IgD-negative memory B cell (primary cell): ENCODE measurements at regions not wholly inside any gene's neighbourhood (a gene's known extent, or its start where the extent isn't known, plus 50 kb on each side); places are given as distances from the start of the nearest gene placed in this dataset.
"Not testable (repeated sequence)": the region's sequence is repeated elsewhere in the genome, so short reads cannot be mapped to it uniquely, and the experiment has no call there.

Experiments used
- H3K27ac Mint-ChIP-seq, 3 donors: one replicate each; pipeline ENCODE4 v1.8.0; 2020 to 2022; ENCODE audit warnings: mild to moderate bottlenecking in 3 of 3, mixed read lengths in 3 of 3, moderate library complexity in 1 of 3
- H3K27me3 Mint-ChIP-seq: one replicate; pipeline ENCODE4 v1.8.0; 2021; ENCODE audit warnings: mixed read lengths
- H3K36me3 Mint-ChIP-seq: one replicate; pipeline ENCODE4 v1.8.0; 2020; ENCODE audit warnings: mild to moderate bottlenecking, mixed read lengths
- H3K4me1 Mint-ChIP-seq, 3 donors: one replicate each; pipeline ENCODE4 v1.8.0; 2020 to 2022; ENCODE audit warnings: mixed read lengths in 3 of 3, mild to moderate bottlenecking in 1 of 3
- H3K4me3 Mint-ChIP-seq, 4 donors: one replicate each; pipeline ENCODE4 v1.8.0; 2020 to 2022; ENCODE audit warnings: mild to moderate bottlenecking in 4 of 4, mixed read lengths in 4 of 4, moderate library complexity in 3 of 4
- H3K9me3 Mint-ChIP-seq, 3 donors: one replicate each; pipeline ENCODE4 v1.8.0; 2020 to 2021; ENCODE audit warnings: mixed read lengths in 3 of 3, mild to moderate bottlenecking in 1 of 3

- Mint-ChIP-seq H3K27me3 (no peaks in the 10 kb centered on the region), H3K36me3 (no peaks in the 10 kb centered on the region), H3K4me3 (no peak overlapping the region), H3K27ac (no peak overlapping the region), H3K9me3 (no peaks in the 10 kb centered on the region), H3K4me1 (no peaks in the 10 kb centered on the region)
Measured at GRCh38 chr12:5305425-5305824, 126.5 kb upstream of the NTF3 start.

GRCh38 chr12:5305886-5306545, 125.9 kb upstream of the NTF3 start:
- H3K4me1 Mint-ChIP-seq: no peaks in the 10 kb centered on the region
- H3K27ac Mint-ChIP-seq: no peak overlapping the region
- no peaks in the 10 kb centered on the region for H3K27me3 Mint-ChIP-seq
- no peak overlapping the region for H3K4me3 Mint-ChIP-seq
- H3K36me3 Mint-ChIP-seq: no peaks in the 10 kb centered on the region
- H3K9me3 Mint-ChIP-seq: no peaks in the 10 kb centered on the region

GRCh38 chr12:5307065-5307464, 124.8 kb upstream of the NTF3 start:
- no peaks in the 10 kb centered on the region for H3K36me3 Mint-ChIP-seq
- H3K27me3 Mint-ChIP-seq: no peaks in the 10 kb centered on the region
- no peaks in the 10 kb centered on the region for H3K4me1 Mint-ChIP-seq
- H3K9me3 Mint-ChIP-seq: no peaks in the 10 kb centered on the region
- H3K4me3 Mint-ChIP-seq: no peak overlapping the region
- H3K27ac Mint-ChIP-seq: no peak overlapping the region

- H3K4me1 Mint-ChIP-seq: no peaks in the 10 kb centered on the region
- H3K27me3 Mint-ChIP-seq: no peaks in the 10 kb centered on the region
- H3K9me3 Mint-ChIP-seq: no peaks in the 10 kb centered on the region
- H3K4me3 Mint-ChIP-seq: no peak overlapping the region
- no peaks in the 10 kb centered on the region for H3K36me3 Mint-ChIP-seq
- no peak overlapping the region for H3K27ac Mint-ChIP-seq
Measured at GRCh38 chr12:5308216-5308615, 123.7 kb upstream of the NTF3 start.

GRCh38 chr12:5308996-5309395, 122.9 kb upstream of the NTF3 start:
- no peak overlapping the region for H3K4me3 Mint-ChIP-seq
- H3K27me3 Mint-ChIP-seq: no peaks in the 10 kb centered on the region
- H3K36me3 Mint-ChIP-seq: no peaks in the 10 kb centered on the region
- H3K4me1 Mint-ChIP-seq: no peaks in the 10 kb centered on the region
- no peak overlapping the region for H3K27ac Mint-ChIP-seq
- no peaks in the 10 kb centered on the region for H3K9me3 Mint-ChIP-seq

GRCh38 chr12:5309654-5310053, 122.3 kb upstream of the NTF3 start:
- no peaks in the 10 kb centered on the region for H3K4me1 Mint-ChIP-seq
- H3K4me3 Mint-ChIP-seq: no peak overlapping the region
- H3K27me3 Mint-ChIP-seq: no peaks in the 10 kb centered on the region
- peaks cover 0 to 6% (median 2%) of the 10 kb centered on the region in 3 donors for H3K9me3 Mint-ChIP-seq
- H3K36me3 Mint-ChIP-seq: no peaks in the 10 kb centered on the region
- no peak overlapping the region for H3K27ac Mint-ChIP-seq

GRCh38 chr12:5310151-5310550, 121.8 kb upstream of the NTF3 start:
- Mint-ChIP-seq H3K4me3 (no peak overlapping the region), H3K27ac (no peak overlapping the region), H3K4me1 (no peaks in the 10 kb centered on the region), H3K9me3 (peaks cover 0 to 8% (median 2%) of the 10 kb centered on the region in 3 donors), H3K36me3 (no peaks in the 10 kb centered on the region), H3K27me3 (no peaks in the 10 kb centered on the region)

GRCh38 chr12:5317556-5317955, 114.4 kb upstream of the NTF3 start:
- no peak overlapping the region for H3K4me3 Mint-ChIP-seq
- H3K36me3 Mint-ChIP-seq: no peaks in the 10 kb centered on the region
- H3K4me1 Mint-ChIP-seq: no peaks in the 10 kb centered on the region
- H3K27ac Mint-ChIP-seq: no peak overlapping the region
- H3K9me3 Mint-ChIP-seq: peaks cover 4 to 13% (median 7%) of the 10 kb centered on the region in 3 donors
- H3K27me3 Mint-ChIP-seq: peaks cover 2% of the 10 kb centered on the region

- H3K36me3 Mint-ChIP-seq: no peaks in the 10 kb centered on the region
- peaks cover 4 to 17% (median 10%) of the 10 kb centered on the region in 3 donors for H3K9me3 Mint-ChIP-seq
- H3K27me3 Mint-ChIP-seq: peaks cover 2% of the 10 kb centered on the region
- no peak overlapping the region for H3K4me3 Mint-ChIP-seq
- no peak overlapping the region for H3K27ac Mint-ChIP-seq
- H3K4me1 Mint-ChIP-seq: no peaks in the 10 kb centered on the region
Measured at GRCh38 chr12:5318874-5319273, 113.0 kb upstream of the NTF3 start.

GRCh38 chr12:5328669-5329517, 103.0 kb upstream of the NTF3 start:
- no peak overlapping the region for H3K27ac Mint-ChIP-seq
- no peak overlapping the region for H3K4me3 Mint-ChIP-seq
- peaks cover 0 to 8% (median 3%) of the 10 kb centered on the region in 3 donors for H3K9me3 Mint-ChIP-seq
- no peaks in the 10 kb centered on the region for H3K4me1 Mint-ChIP-seq
- peaks cover 1% of the 10 kb centered on the region for H3K36me3 Mint-ChIP-seq
- H3K27me3 Mint-ChIP-seq: peaks cover 2% of the 10 kb centered on the region

GRCh38 chr12:5332551-5332950, 99.4 kb upstream of the NTF3 start:
- H3K4me3 Mint-ChIP-seq: no peak overlapping the region
- no peaks in the 10 kb centered on the region for H3K9me3 Mint-ChIP-seq
- peaks cover 1% of the 10 kb centered on the region for H3K36me3 Mint-ChIP-seq
- no peaks in the 10 kb centered on the region for H3K27me3 Mint-ChIP-seq
- H3K27ac Mint-ChIP-seq: no peak overlapping the region
- no peaks in the 10 kb centered on the region for H3K4me1 Mint-ChIP-seq

- Mint-ChIP-seq H3K27ac (no peak overlapping the region), H3K27me3 (no peaks in the 10 kb centered on the region), H3K4me3 (no peak overlapping the region), H3K4me1 (no peaks in the 10 kb centered on the region), H3K36me3 (peaks cover 1% of the 10 kb centered on the region), H3K9me3 (no peaks in the 10 kb centered on the region)
Measured at GRCh38 chr12:5333096-5333495, 98.8 kb upstream of the NTF3 start.

GRCh38 chr12:5335069-5335468, 96.8 kb upstream of the NTF3 start:
- Mint-ChIP-seq H3K4me1 (no peaks in the 10 kb centered on the region), H3K4me3 (no peak overlapping the region), H3K36me3 (peaks cover 1% of the 10 kb centered on the region), H3K27me3 (no peaks in the 10 kb centered on the region), H3K9me3 (no peaks in the 10 kb centered on the region), H3K27ac (no peak overlapping the region)

- not testable (repeated sequence) for H3K4me1 Mint-ChIP-seq, H3K9me3 Mint-ChIP-seq, H3K27ac Mint-ChIP-seq, H3K27me3 Mint-ChIP-seq, H3K36me3 Mint-ChIP-seq, H3K4me3 Mint-ChIP-seq
Measured at GRCh38 chr12:5341086-5341485, 90.8 kb upstream of the NTF3 start.

GRCh38 chr12:5343711-5344110, 88.2 kb upstream of the NTF3 start:
- Mint-ChIP-seq H3K9me3 (peaks cover 0 to 5% (median 4%) of the 10 kb centered on the region in 3 donors), H3K27ac (no peak overlapping the region), H3K4me1 (no peaks in the 10 kb centered on the region), H3K4me3 (no peak overlapping the region), H3K36me3 (no peaks in the 10 kb centered on the region), H3K27me3 (peaks cover 6% of the 10 kb centered on the region)

GRCh38 chr12:5344131-5344530, 87.8 kb upstream of the NTF3 start:
- H3K4me3 Mint-ChIP-seq: no peak overlapping the region
- H3K9me3 Mint-ChIP-seq: peaks cover 0 to 5% (median 4%) of the 10 kb centered on the region in 3 donors
- H3K36me3 Mint-ChIP-seq: no peaks in the 10 kb centered on the region
- H3K27me3 Mint-ChIP-seq: peaks cover 6% of the 10 kb centered on the region
- H3K27ac Mint-ChIP-seq: no peak overlapping the region
- no peaks in the 10 kb centered on the region for H3K4me1 Mint-ChIP-seq
